Stimulated activated CD8-positive, alpha-beta memory T cell treated with anti-CD3 and anti-CD28 coated beads, Interleukin-4, amount 100 ng/mL, for 24 hours (primary cell): ENCODE measurements at regions not wholly inside any gene's neighbourhood (a gene's known extent, or its start where the extent isn't known, plus 50 kb on each side); places are given as distances from the start of the nearest gene placed in this dataset.
"Not testable (repeated sequence)": the region's sequence is repeated elsewhere in the genome, so short reads cannot be mapped to it uniquely, and the experiment has no call there.

Experiments used
- DNase-seq: peaks from one replicate; pipeline ENCODE4 v3.0.0-alpha.2; 2020; ENCODE audit warnings: low read depth

GRCh38 chr9:78438211-78438610 is 141.3 kb downstream of the PSAT1 start:
- no peak for DNase-seq

- no peak for DNase-seq
These were observed 141.9 kb downstream of the PSAT1 start for GRCh38 chr9:78438780-78439179.

- DNase-seq = peak; percentile 28
These were observed 142.4 kb downstream of the PSAT1 start for GRCh38 chr9:78439190-78439865.

- DNase-seq = no peak
These were observed 143.2 kb downstream of the PSAT1 start for GRCh38 chr9:78439866-78440830.

- DNase-seq = no peak
These were observed 144.5 kb downstream of the PSAT1 start for GRCh38 chr9:78441396-78441795.

GRCh38 chr9:78441822-78442431 is 145.0 kb downstream of the PSAT1 start:
- DNase-seq = no peak

GRCh38 chr9:78442577-78442976 is 145.7 kb downstream of the PSAT1 start:
- DNase-seq = not testable (repeated sequence)

- DNase-seq = no peak
These were observed 147.0 kb downstream of the PSAT1 start for GRCh38 chr9:78443946-78444345.

GRCh38 chr9:78448960-78449673 is 152.2 kb downstream of the PSAT1 start:
- no peak for DNase-seq

- DNase-seq = no peak
These were observed 156.5 kb downstream of the PSAT1 start for GRCh38 chr9:78453450-78453849.

- DNase-seq = no peak
These were observed 165.7 kb downstream of the PSAT1 start for GRCh38 chr9:78462611-78463010.

GRCh38 chr9:78463750-78464149 is 166.8 kb downstream of the PSAT1 start:
- no peak for DNase-seq

GRCh38 chr9:78468231-78468630 is 171.3 kb downstream of the PSAT1 start:
- no peak for DNase-seq

GRCh38 chr9:78468974-78469576 is 172.2 kb downstream of the PSAT1 start:
- DNase-seq = no peak

GRCh38 chr9:78470216-78470615 is 173.3 kb downstream of the PSAT1 start:
- DNase-seq = no peak

GRCh38 chr9:78470741-78471140 is 173.8 kb downstream of the PSAT1 start:
- no peak for DNase-seq

- no peak for DNase-seq
These were observed 175.2 kb downstream of the PSAT1 start for GRCh38 chr9:78472111-78472510.

GRCh38 chr9:78479441-78479840 is 182.5 kb downstream of the PSAT1 start:
- no peak for DNase-seq

GRCh38 chr9:78486661-78487060 is 189.7 kb downstream of the PSAT1 start:
- DNase-seq = no peak

GRCh38 chr9:78490231-78490630 is 193.3 kb downstream of the PSAT1 start:
- DNase-seq = no peak

GRCh38 chr9:78491402-78491801 is 194.5 kb downstream of the PSAT1 start:
- DNase-seq = no peak
